HEK293T (cell line): ENCODE measurements at regions not wholly inside any gene's neighbourhood (a gene's known extent, or its start where the extent isn't known, plus 50 kb on each side); places are given as distances from the start of the nearest gene placed in this dataset.

Experiments
- CTCF ChIA-PET: fragments of 350-600 bp; formaldehyde crosslinking; extraction: SDS; loops from one replicate; lab custom pipeline; 2021; ENCODE audit warnings: antibody characterized with exemption, inconsistent platforms; lab: Yijun Ruan, JAX
- POLR2A ChIA-PET: fragments of 350-600 bp; formaldehyde crosslinking; extraction: SDS; loops from one replicate; lab custom pipeline; 2020; ENCODE audit warnings: antibody characterized with exemption, inconsistent platforms; lab: Yijun Ruan, JAX
- DNase-seq: peaks from one replicate; pipeline ENCODE4 v3.0.0; 2012; ENCODE audit warnings: mixed read lengths; ENCODE audit errors: extremely low spot score
- ARNT ChIP-seq: fragments of 450-650 bp; IDR thresholded peaks from 2 replicates; pipeline ENCODE4 v1.6.1; 2017; ENCODE audit warnings: mild to moderate bottlenecking
- BHLHE40 ChIP-seq: fragments of 450-650 bp; IDR thresholded peaks from 2 replicates; pipeline ENCODE4 v1.6.1; 2016; ENCODE audit warnings: mild to moderate bottlenecking, moderate library complexity, borderline replicate concordance
- CTBP1 ChIP-seq: fragments of 450-650 bp; IDR thresholded peaks from 2 replicates; pipeline ENCODE4 v1.6.1; 2016; ENCODE audit warnings: borderline replicate concordance
- ELF4 ChIP-seq: fragments of 450-650 bp; IDR thresholded peaks from 2 replicates; pipeline ENCODE4 v1.6.1; 2017; ENCODE audit warnings: antibody characterized with exemption
- FOXA1 ChIP-seq: fragments of 450-650 bp; IDR thresholded peaks from 2 replicates; pipeline ENCODE4 v1.6.1; 2016; ENCODE audit warnings: mild to moderate bottlenecking
- FOXK2 ChIP-seq: fragments of 450-650 bp; IDR thresholded peaks from 2 replicates; pipeline ENCODE4 v1.6.1; 2016; ENCODE audit warnings: mild to moderate bottlenecking
- FOXM1 ChIP-seq: fragments of 450-650 bp; IDR thresholded peaks from 2 replicates; pipeline ENCODE4 v1.6.1; 2017; ENCODE audit warnings: mild to moderate bottlenecking, borderline replicate concordance
- HDGF ChIP-seq: fragments of 450-650 bp; IDR thresholded peaks from 2 replicates; pipeline ENCODE4 v1.6.1; 2017; ENCODE audit warnings: antibody characterized with exemption, borderline replicate concordance
- L3MBTL2 ChIP-seq: fragments of 450-650 bp; conservative IDR thresholded peaks from 2 replicates; pipeline ENCODE4 v1.6.1; 2016; ENCODE audit warnings: mild to moderate bottlenecking
- LEF1 ChIP-seq: fragments of 450-650 bp; IDR thresholded peaks from 2 replicates; pipeline ENCODE4 v1.6.1; 2017; ENCODE audit warnings: mild to moderate bottlenecking, borderline replicate concordance
- NFRKB ChIP-seq: fragments of 450-650 bp; IDR thresholded peaks from 2 replicates; pipeline ENCODE4 v1.6.1; 2016; ENCODE audit warnings: mild to moderate bottlenecking, moderate library complexity
- PKNOX1 ChIP-seq: fragments of 450-650 bp; IDR thresholded peaks from 2 replicates; pipeline ENCODE4 v1.6.1; 2016
- SP1 ChIP-seq: fragments of 450-650 bp; IDR thresholded peaks from 2 replicates; pipeline ENCODE4 v1.6.1; 2017
- SUZ12 ChIP-seq: fragments of 450-650 bp; IDR thresholded peaks from 2 replicates; pipeline ENCODE4 v1.6.1; 2016; ENCODE audit warnings: mild to moderate bottlenecking
- TARDBP ChIP-seq: fragments of 450-650 bp; IDR thresholded peaks from 2 replicates; pipeline ENCODE4 v1.6.1; 2016
- ZNF384 ChIP-seq: fragments of 450-650 bp; IDR thresholded peaks from 2 replicates; pipeline ENCODE4 v1.6.1; 2016

- DNase-seq: no peak
- ChIA-PET POLR2A (no interaction called here), CTCF (no interaction called here)
- TF ChIP-seq ARNT (no peak), FOXM1 (no peak), HDGF (no peak), FOXA1 (no peak), L3MBTL2 (no peak), ZNF384 (no peak), TARDBP (no peak), SUZ12 (no peak), CTBP1 (no peak), PKNOX1 (no peak), ELF4 (no peak), SP1 (no peak), NFRKB (no peak), LEF1 (no peak), BHLHE40 (no peak), FOXK2 (no peak)
Measured at GRCh38 chr4:114177628-114178027, 198.2 kb upstream of the ARSJ start.

- TF ChIP-seq BHLHE40 (no peak), CTBP1 (no peak), ELF4 (no peak), TARDBP (no peak), PKNOX1 (no peak), FOXK2 (no peak), L3MBTL2 (no peak), SUZ12 (no peak), ARNT (no peak), FOXM1 (no peak), LEF1 (no peak), SP1 (no peak), ZNF384 (no peak), FOXA1 (no peak), HDGF (no peak), NFRKB (no peak)
- DNase-seq: no peak
- CTCF ChIA-PET: no interaction called here
- POLR2A ChIA-PET: no interaction called here
Measured at GRCh38 chr4:114178392-114178791, 198.9 kb upstream of the ARSJ start.

- peak; percentile 59 for DNase-seq
- ChIA-PET POLR2A (no interaction called here), CTCF (interaction anchor here (0.7 to 1.2 kb wide), 2 partner anchors 63 to 108 kb away, joined by 3 read pairs; no protein-coding TSS in a partner anchor)
- TF ChIP-seq FOXM1 (no peak), L3MBTL2 (no peak), SP1 (no peak), FOXA1 (no peak), ZNF384 (no peak), CTBP1 (no peak), BHLHE40 (no peak), HDGF (no peak), FOXK2 (no peak), NFRKB (no peak), LEF1 (no peak), TARDBP (no peak), ELF4 (no peak), PKNOX1 (no peak), SUZ12 (no peak), ARNT (no peak)
Measured at GRCh38 chr4:114180481-114180880, 201.0 kb upstream of the ARSJ start.

GRCh38 chr4:114184901-114185300 is 205.5 kb upstream of the ARSJ start:
- ChIA-PET CTCF (no interaction called here), POLR2A (no interaction called here)
- DNase-seq: no peak
- TF ChIP-seq SUZ12 (no peak), ZNF384 (no peak), L3MBTL2 (no peak), SP1 (no peak), FOXM1 (no peak)

- no peak for TF ChIP-seq CTBP1
- TF ChIP-seq L3MBTL2: no peak
- TF ChIP-seq FOXM1: no peak
- TF ChIP-seq BHLHE40: no peak
- no peak for TF ChIP-seq ELF4
- no peak for TF ChIP-seq LEF1
- no peak for TF ChIP-seq ARNT
- no peak for TF ChIP-seq NFRKB
- no peak for TF ChIP-seq SP1
- ChIA-PET CTCF (no interaction called here), POLR2A (no interaction called here)
- no peak for DNase-seq
Measured at GRCh38 chr4:114187592-114187991, 208.1 kb upstream of the ARSJ start.

- DNase-seq: no peak
- no peak for TF ChIP-seq PKNOX1
- TF ChIP-seq BHLHE40: no peak
- ChIA-PET POLR2A (no interaction called here), CTCF (no interaction called here)
Measured at GRCh38 chr4:114191496-114191895, 212.0 kb upstream of the ARSJ start.
